ENCODE measurements at regions not wholly inside any gene's neighbourhood (a gene's known extent, or its start where the extent isn't known, plus 50 kb on each side); places are given as distances from the start of the nearest gene placed in this dataset.
A peak's percentile ranks its signal among the peaks of the same experiment; 100 is the strongest.

GRCh38 chr3:153066983-153067382 is 95.0 kb upstream of the RAP2B start:
- no peak overlapping the region for H3K27ac ChIP-seq (ENCODE audit: low read length)
- no peak for DNase-seq
- WGBS (ENCODE audit: insufficient coverage): 94% methylated on average over 9 of the region's 12 CpGs

GRCh38 chr3:153069598-153070510 is 92.2 kb upstream of the RAP2B start:
- Histone ChIP-seq H3K27me3 (ENCODE audit: control insufficient read depth, insufficient read depth, low read length) (no peaks in the 10 kb centered on the region), H3K4me3 (ENCODE audit: low read length) (no peak overlapping the region), H3K4me1 (ENCODE audit: control insufficient read depth, insufficient read depth, low read length) (no peaks in the 10 kb centered on the region), H3K27ac (ENCODE audit: low read length) (no peak overlapping the region), H3K9me3 (replicated peaks; ENCODE audit: control insufficient read depth, low read depth, low read length) (no peaks in the 10 kb centered on the region), H3K36me3 (ENCODE audit: control insufficient read depth, insufficient read depth, low read length) (no peaks in the 10 kb centered on the region)
- WGBS (ENCODE audit: insufficient coverage): 67% methylated on average over 1 of the region's 5 CpGs
- peak; percentile 58 for DNase-seq

More at GRCh38 chr3:153066983-153067382, 95.0 kb upstream of the RAP2B start:
- H3K4me1 ChIP-seq (ENCODE audit: control insufficient read depth, insufficient read depth, low read length): no peaks in the 10 kb centered on the region
- no peak overlapping the region for H3K4me3 ChIP-seq (ENCODE audit: low read length)
- no peaks in the 10 kb centered on the region for H3K27me3 ChIP-seq (ENCODE audit: control insufficient read depth, insufficient read depth, low read length)
- no peaks in the 10 kb centered on the region for H3K9me3 ChIP-seq (replicated peaks; ENCODE audit: control insufficient read depth, low read depth, low read length)
- H3K36me3 ChIP-seq (ENCODE audit: control insufficient read depth, insufficient read depth, low read length): no peaks in the 10 kb centered on the region

- Histone ChIP-seq H3K36me3 (ENCODE audit: control insufficient read depth, insufficient read depth, low read length) (no peaks in the 10 kb centered on the region), H3K4me3 (ENCODE audit: low read length) (no peak overlapping the region), H3K27ac (ENCODE audit: low read length) (no peak overlapping the region), H3K9me3 (replicated peaks; ENCODE audit: control insufficient read depth, low read depth, low read length) (no peaks in the 10 kb centered on the region), H3K4me1 (ENCODE audit: control insufficient read depth, insufficient read depth, low read length) (no peaks in the 10 kb centered on the region), H3K27me3 (ENCODE audit: control insufficient read depth, insufficient read depth, low read length) (no peaks in the 10 kb centered on the region)
- WGBS (ENCODE audit: insufficient coverage): no CpG with 5 or more reads among the region's 1 CpG
- DNase-seq: no peak
Observed at GRCh38 chr3:153070511-153070868, 91.5 kb upstream of the RAP2B start.

GRCh38 chr3:153072382-153072781 is 89.6 kb upstream of the RAP2B start:
- 93% methylated on average over 2 of the region's 2 CpGs for WGBS (ENCODE audit: insufficient coverage)
- no peak overlapping the region for H3K4me3 ChIP-seq (ENCODE audit: low read length)
- H3K27me3 ChIP-seq (ENCODE audit: control insufficient read depth, insufficient read depth, low read length): no peaks in the 10 kb centered on the region
- no peak for DNase-seq
- no peak overlapping the region for H3K27ac ChIP-seq (ENCODE audit: low read length)
- H3K36me3 ChIP-seq (ENCODE audit: control insufficient read depth, insufficient read depth, low read length): no peaks in the 10 kb centered on the region
- no peaks in the 10 kb centered on the region for H3K9me3 ChIP-seq (replicated peaks; ENCODE audit: control insufficient read depth, low read depth, low read length)
- H3K4me1 ChIP-seq (ENCODE audit: control insufficient read depth, insufficient read depth, low read length): no peaks in the 10 kb centered on the region

- Histone ChIP-seq H3K36me3 (ENCODE audit: control insufficient read depth, insufficient read depth, low read length) (no peaks in the 10 kb centered on the region), H3K27ac (ENCODE audit: low read length) (no peak overlapping the region), H3K4me1 (ENCODE audit: control insufficient read depth, insufficient read depth, low read length) (no peaks in the 10 kb centered on the region), H3K9me3 (replicated peaks; ENCODE audit: control insufficient read depth, low read depth, low read length) (no peaks in the 10 kb centered on the region), H3K4me3 (ENCODE audit: low read length) (no peak overlapping the region), H3K27me3 (ENCODE audit: control insufficient read depth, insufficient read depth, low read length) (no peaks in the 10 kb centered on the region)
- no peak for DNase-seq
- 67% methylated on average over 2 of the region's 5 CpGs for WGBS (ENCODE audit: insufficient coverage)
Observed at GRCh38 chr3:153072856-153073255, 89.2 kb upstream of the RAP2B start.

- H3K4me1 ChIP-seq (ENCODE audit: control insufficient read depth, insufficient read depth, low read length): no peaks in the 10 kb centered on the region
- H3K4me3 ChIP-seq (ENCODE audit: low read length): no peak overlapping the region
- no peaks in the 10 kb centered on the region for H3K9me3 ChIP-seq (replicated peaks; ENCODE audit: control insufficient read depth, low read depth, low read length)
- H3K36me3 ChIP-seq (ENCODE audit: control insufficient read depth, insufficient read depth, low read length): no peaks in the 10 kb centered on the region
- H3K27ac ChIP-seq (ENCODE audit: low read length): no peak overlapping the region
- no peak for DNase-seq
- H3K27me3 ChIP-seq (ENCODE audit: control insufficient read depth, insufficient read depth, low read length): no peaks in the 10 kb centered on the region
- WGBS (ENCODE audit: insufficient coverage): 71% methylated on average over 3 of the region's 5 CpGs
Observed at GRCh38 chr3:153073636-153074035, 88.4 kb upstream of the RAP2B start.

- H3K9me3 ChIP-seq (replicated peaks; ENCODE audit: control insufficient read depth, low read depth, low read length): no peaks in the 10 kb centered on the region
- H3K27me3 ChIP-seq (ENCODE audit: control insufficient read depth, insufficient read depth, low read length): no peaks in the 10 kb centered on the region
- DNase-seq: no peak
- H3K27ac ChIP-seq (ENCODE audit: low read length): no peak overlapping the region
- no peak overlapping the region for H3K4me3 ChIP-seq (ENCODE audit: low read length)
- no peaks in the 10 kb centered on the region for H3K4me1 ChIP-seq (ENCODE audit: control insufficient read depth, insufficient read depth, low read length)
- WGBS (ENCODE audit: insufficient coverage): 94% methylated on average over 3 of the region's 7 CpGs
- H3K36me3 ChIP-seq (ENCODE audit: control insufficient read depth, insufficient read depth, low read length): no peaks in the 10 kb centered on the region
Observed at GRCh38 chr3:153078826-153079225, 83.2 kb upstream of the RAP2B start.

- Histone ChIP-seq H3K27ac (ENCODE audit: low read length) (no peak overlapping the region), H3K4me3 (ENCODE audit: low read length) (no peak overlapping the region)
Observed at GRCh38 chr3:153079386-153079785, 82.6 kb upstream of the RAP2B start.

GRCh38 chr3:153080778-153081240 is 81.2 kb upstream of the RAP2B start:
- H3K4me3 ChIP-seq (ENCODE audit: low read length): no peak overlapping the region
- no peaks in the 10 kb centered on the region for H3K27me3 ChIP-seq (ENCODE audit: control insufficient read depth, insufficient read depth, low read length)
- no peaks in the 10 kb centered on the region for H3K36me3 ChIP-seq (ENCODE audit: control insufficient read depth, insufficient read depth, low read length)
- H3K9me3 ChIP-seq (replicated peaks; ENCODE audit: control insufficient read depth, low read depth, low read length): no peaks in the 10 kb centered on the region
- DNase-seq: no peak
- H3K4me1 ChIP-seq (ENCODE audit: control insufficient read depth, insufficient read depth, low read length): no peaks in the 10 kb centered on the region
- no CpG with 5 or more reads among the region's 3 CpGs for WGBS (ENCODE audit: insufficient coverage)
- no peak overlapping the region for H3K27ac ChIP-seq (ENCODE audit: low read length)

More at GRCh38 chr3:153079386-153079785, 82.6 kb upstream of the RAP2B start:
- Histone ChIP-seq H3K4me1 (ENCODE audit: control insufficient read depth, insufficient read depth, low read length) (no peaks in the 10 kb centered on the region), H3K27me3 (ENCODE audit: control insufficient read depth, insufficient read depth, low read length) (no peaks in the 10 kb centered on the region), H3K36me3 (ENCODE audit: control insufficient read depth, insufficient read depth, low read length) (no peaks in the 10 kb centered on the region), H3K9me3 (replicated peaks; ENCODE audit: control insufficient read depth, low read depth, low read length) (no peaks in the 10 kb centered on the region)
- DNase-seq: no peak

- Histone ChIP-seq H3K27me3 (ENCODE audit: control insufficient read depth, insufficient read depth, low read length) (no peaks in the 10 kb centered on the region), H3K36me3 (ENCODE audit: control insufficient read depth, insufficient read depth, low read length) (no peaks in the 10 kb centered on the region), H3K4me3 (ENCODE audit: low read length) (no peak overlapping the region), H3K4me1 (ENCODE audit: control insufficient read depth, insufficient read depth, low read length) (no peaks in the 10 kb centered on the region), H3K27ac (ENCODE audit: low read length) (peak overlapping the region; percentile 1), H3K9me3 (replicated peaks; ENCODE audit: control insufficient read depth, low read depth, low read length) (no peaks in the 10 kb centered on the region)
- no CpG with 5 or more reads among the region's 3 CpGs for WGBS (ENCODE audit: insufficient coverage)
- DNase-seq: peak; percentile 9
Observed at GRCh38 chr3:153084431-153084830, 77.6 kb upstream of the RAP2B start.
